Spleen (tissue), 7 donors: ENCODE measurements at regions not wholly inside any gene's neighbourhood (a gene's known extent, or its start where the extent isn't known, plus 50 kb on each side); places are given as distances from the start of the nearest gene placed in this dataset.

ENCODE experiments used
- CTCF ChIP-seq, 11 experiments: fragments of 200-600 bp in 7 of 11; fragments of 450-650 bp in 4 of 11; sonication (generic) in 4 of 11; IDR thresholded peaks in 8 of 11; conservative IDR thresholded peaks in 3 of 11; 1 replicate in 7 of 11; 2 replicates in 4 of 11; pipeline versions ENCODE4 v1.4.0 to v1.8.0; 2016 to 2021; ENCODE audit warnings: antibody characterized with exemption in 11 of 11, inconsistent platforms in 4 of 11, mild to moderate bottlenecking in 1 of 11
- POLR2A ChIP-seq, 3 donors: fragments of 450-650 bp; IDR thresholded peaks; one replicate each; pipeline ENCODE4 v1.5.1; 2017; ENCODE audit warnings: antibody characterized with exemption in 3 of 3, mild to moderate bottlenecking in 1 of 3
- POLR2AphosphoS5 ChIP-seq, 3 donors: sonication (generic); formaldehyde crosslinking; IDR thresholded peaks; one replicate each; pipeline ENCODE4 v1.5.1; 2017; ENCODE audit warnings: antibody characterized with exemption in 3 of 3
- donor health status: DM: no; HTN: no; CAD: no; lungs with moderate emphysema.
- donor health status: DM: no; HTN: no; CAD: no.
- donor health status: DM: no; HTN: no; CAD: no.

GRCh38 chr12:79991586-79991985, 56.7 kb upstream of the PPP1R12A start:
- TF ChIP-seq CTCF (IDR thresholded peaks at IDR 0.05 in 8 of 11, conservative IDR thresholded peaks at IDR 0.05 in 3 of 11) (no peak), POLR2A (IDR thresholded peaks at IDR 0.05) (no peak), POLR2AphosphoS5 (IDR thresholded peaks at IDR 0.05) (no peak)
